T1000 (cell line): ENCODE measurements at regions not wholly inside any gene's neighbourhood (a gene's known extent, or its start where the extent isn't known, plus 50 kb on each side); places are given as distances from the start of the nearest gene placed in this dataset.

Experiments used
- DNase-seq: peaks from one replicate; lab custom pipeline; 2025; ENCODE audit warnings: mixed read lengths; lab: John Stamatoyannopoulos, UW

GRCh38 chr20:50426866-50427718 lies 83.1 kb upstream of the PTPN1 start:
- no peak for DNase-seq

- DNase-seq, result no peak
Observed at GRCh38 chr20:50427719-50428083, 82.5 kb upstream of the PTPN1 start.

- no peak for DNase-seq
Observed at GRCh38 chr20:50428097-50428828, 81.9 kb upstream of the PTPN1 start.

GRCh38 chr20:50429412-50429811 lies 80.8 kb upstream of the PTPN1 start:
- no peak for DNase-seq

- no peak for DNase-seq
Observed at GRCh38 chr20:50431066-50431450, 79.1 kb upstream of the PTPN1 start.

GRCh38 chr20:50433001-50433761 lies 77.0 kb upstream of the PTPN1 start:
- DNase-seq, result no peak

- no peak for DNase-seq
Observed at GRCh38 chr20:50434321-50434652, 75.9 kb upstream of the PTPN1 start.

GRCh38 chr20:50434653-50435396 lies 75.4 kb upstream of the PTPN1 start:
- DNase-seq, result peak; percentile 31

- DNase-seq, result no peak
Observed at GRCh38 chr20:50435397-50436051, 74.7 kb upstream of the PTPN1 start.

- no peak for DNase-seq
Observed at GRCh38 chr20:50436052-50436656, 74.0 kb upstream of the PTPN1 start.

- no peak for DNase-seq
Observed at GRCh38 chr20:50436696-50437095, 73.5 kb upstream of the PTPN1 start.

GRCh38 chr20:50438986-50439407 lies 71.2 kb upstream of the PTPN1 start:
- DNase-seq, result peak; percentile 97

GRCh38 chr20:50439539-50440453 lies 70.4 kb upstream of the PTPN1 start:
- DNase-seq, result no peak

GRCh38 chr20:50442512-50442911 lies 67.7 kb upstream of the PTPN1 start:
- no peak for DNase-seq

GRCh38 chr20:50445354-50446151 lies 64.6 kb upstream of the PTPN1 start:
- no peak for DNase-seq

GRCh38 chr20:50446351-50447101 lies 63.7 kb upstream of the PTPN1 start:
- no peak for DNase-seq

GRCh38 chr20:50447102-50447804 lies 62.9 kb upstream of the PTPN1 start:
- no peak for DNase-seq

GRCh38 chr20:50447817-50448216 lies 62.4 kb upstream of the PTPN1 start:
- DNase-seq, result no peak
